HG02981 (cell line): ENCODE measurements at regions not wholly inside any gene's neighbourhood (a gene's known extent, or its start where the extent isn't known, plus 50 kb on each side); places are given as distances from the start of the nearest gene placed in this dataset.
A peak's percentile ranks its signal among the peaks of the same experiment; 100 is the strongest.
"Not testable (repeated sequence)": the region's sequence is repeated elsewhere in the genome, so short reads cannot be mapped to it uniquely, and the experiment has no call there.

Experiments used
- ATAC-seq: cut with Tn5 transposase; IDR thresholded peaks from one replicate; pipeline ENCODE4 v1.9.1; 2021; ENCODE audit warnings: mild to moderate bottlenecking, moderate library complexity; ENCODE audit not compliant: unreplicated experiment

DNA sequence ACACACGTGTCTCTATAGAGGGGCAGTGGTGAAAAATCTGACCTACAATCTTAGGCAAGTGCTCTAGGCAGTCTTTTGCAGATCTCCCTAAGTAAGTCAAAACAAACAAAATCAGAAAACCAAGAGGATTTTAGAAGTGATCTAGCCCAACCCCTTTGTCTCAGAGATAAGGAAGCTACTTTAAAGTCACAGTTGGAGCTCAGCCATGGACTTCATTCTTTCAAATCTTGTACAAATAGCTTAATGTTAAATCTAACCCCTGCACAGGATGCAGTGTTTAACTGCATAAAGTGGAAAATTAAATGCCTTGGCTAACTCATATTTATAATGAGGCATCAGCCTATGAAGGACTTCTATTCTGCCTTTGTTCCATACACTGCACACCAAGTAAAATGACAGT lies 135.1 kb upstream of the RFX3 start:
- ATAC-seq, result no peak

DNA sequence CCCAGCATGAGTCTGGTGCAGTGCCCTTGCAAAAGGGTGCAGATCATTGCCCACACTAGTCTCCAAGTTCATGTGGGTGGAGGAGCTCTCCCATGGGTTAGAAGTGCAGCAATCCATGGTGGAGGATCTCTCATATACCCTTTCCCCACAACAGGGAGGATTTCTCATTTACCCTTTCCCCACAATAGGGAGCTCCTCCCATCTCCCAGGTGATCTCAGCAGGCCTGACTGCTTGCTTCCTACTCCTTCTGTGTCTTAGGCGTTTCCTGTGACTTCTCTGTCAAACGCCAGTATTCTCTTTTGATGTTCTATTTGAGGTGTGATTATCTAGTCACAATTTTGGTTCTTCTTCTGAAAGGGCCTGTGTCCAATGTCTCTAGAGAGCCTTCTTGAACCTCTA lies 133.8 kb upstream of the RFX3 start:
- ATAC-seq, result no peak

DNA sequence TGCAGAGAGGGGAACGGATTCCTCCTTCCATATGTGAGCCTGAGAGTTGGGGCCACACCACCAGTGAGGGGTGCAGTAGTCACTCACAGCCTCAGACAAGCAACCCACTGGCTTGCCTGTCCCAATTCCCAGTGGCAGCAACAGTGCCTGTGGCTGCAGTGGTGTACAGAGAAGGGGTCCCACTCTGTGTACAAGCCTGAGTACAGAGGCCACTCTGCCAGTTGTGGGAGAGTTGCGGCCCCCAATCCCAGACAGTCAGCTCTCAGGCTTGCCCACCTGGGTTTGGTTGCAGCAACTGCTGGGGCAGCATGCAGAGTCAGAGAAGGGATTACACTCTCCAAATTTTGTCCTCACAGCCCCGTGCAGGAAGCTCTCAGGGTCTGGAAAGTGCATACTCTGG lies 133.2 kb upstream of the RFX3 start:
- no peak for ATAC-seq

DNA sequence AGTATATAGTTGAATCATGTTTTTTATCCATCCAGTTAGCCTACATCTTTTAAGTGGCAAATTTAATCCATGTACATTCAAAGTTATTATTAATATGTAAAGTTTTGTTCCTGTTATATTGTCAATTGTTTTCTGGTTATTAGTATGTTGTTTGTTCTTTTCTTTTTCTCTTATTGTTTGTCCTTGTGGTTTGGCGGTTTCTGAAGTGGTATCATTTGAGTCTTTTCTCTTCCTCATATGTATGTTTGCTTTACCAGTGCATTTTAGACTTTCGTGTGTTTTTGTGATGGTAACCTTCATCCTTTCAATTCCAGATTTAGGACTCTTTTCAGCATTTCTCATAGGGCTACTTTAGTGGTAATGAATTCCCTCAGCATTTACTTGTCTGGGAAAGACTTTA lies 130.4 kb upstream of the RFX3 start:
- ATAC-seq, result no peak

DNA sequence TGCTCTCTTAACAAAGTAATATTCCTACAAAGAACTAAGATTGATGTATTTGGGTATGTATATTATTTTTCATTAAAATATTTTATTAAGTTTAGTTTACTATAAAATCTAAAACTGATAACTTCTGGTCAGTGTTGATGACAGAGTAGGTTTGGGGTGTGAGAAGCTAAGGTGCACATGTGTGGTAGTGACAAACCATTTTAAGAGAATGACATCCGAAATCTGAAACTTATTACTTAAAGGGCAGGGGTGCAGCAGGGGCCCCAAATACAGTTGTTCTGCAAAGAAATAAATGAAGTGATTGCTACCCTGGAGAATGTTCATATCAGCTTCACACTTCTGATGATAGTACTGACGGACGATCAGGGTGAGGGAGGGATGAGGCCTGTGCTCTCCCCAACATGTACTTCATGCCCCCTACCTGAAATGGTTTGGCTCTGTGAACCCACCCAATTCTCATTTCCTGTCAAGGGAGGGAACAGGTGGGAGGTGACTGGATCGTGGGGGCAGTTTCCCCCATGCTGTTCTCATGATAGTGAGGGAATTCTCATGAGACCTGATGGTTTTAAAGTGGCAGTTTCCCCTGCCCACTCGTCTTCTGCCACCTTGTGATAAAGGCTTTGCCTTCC lies 125.3 kb upstream of the RFX3 start:
- no peak for ATAC-seq

DNA sequence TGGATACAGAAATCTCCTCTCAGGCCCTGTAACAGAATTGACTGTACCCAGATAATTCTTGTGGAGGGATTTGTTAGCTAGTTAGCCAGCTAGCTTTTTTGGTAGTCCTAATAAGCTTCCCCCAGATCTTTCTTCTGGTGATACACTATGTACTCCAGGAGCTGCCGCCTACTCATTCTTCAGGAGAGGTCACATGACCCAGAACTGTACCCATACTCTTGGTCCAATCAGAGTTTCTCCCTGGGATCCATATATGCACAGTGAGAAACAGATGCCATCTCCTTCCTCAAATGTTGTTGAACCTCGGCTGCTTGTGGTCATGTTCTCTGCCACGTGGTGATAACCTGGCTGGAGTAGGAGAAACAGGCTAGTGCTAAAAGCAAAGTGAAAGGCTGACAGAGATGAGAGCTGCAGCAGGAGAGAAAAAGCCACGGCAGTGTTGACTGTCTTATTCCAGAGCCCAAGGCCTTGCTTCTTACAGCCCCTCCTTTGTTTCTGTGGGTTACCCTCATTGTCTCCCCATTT lies 123.0 kb upstream of the RFX3 start:
- no peak for ATAC-seq

DNA sequence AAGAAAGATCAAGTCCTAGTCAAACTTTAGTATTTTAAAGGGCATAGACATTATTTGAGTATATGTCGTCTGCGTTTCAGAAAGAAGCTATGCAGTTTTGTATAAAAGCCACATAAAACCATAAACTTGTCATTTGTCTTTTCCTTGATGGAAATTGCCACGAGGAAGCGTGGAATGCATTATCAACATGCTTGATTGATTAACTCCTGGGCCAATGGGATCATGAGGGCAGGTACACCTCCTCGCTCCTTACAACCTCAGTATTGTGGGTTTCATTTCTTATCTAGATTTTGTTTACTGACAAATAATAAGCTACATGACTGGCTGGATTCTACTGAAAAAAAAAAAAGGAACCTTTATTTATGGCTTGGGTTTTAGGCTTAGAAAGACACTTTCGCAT lies 122.5 kb upstream of the RFX3 start:
- no peak for ATAC-seq

DNA sequence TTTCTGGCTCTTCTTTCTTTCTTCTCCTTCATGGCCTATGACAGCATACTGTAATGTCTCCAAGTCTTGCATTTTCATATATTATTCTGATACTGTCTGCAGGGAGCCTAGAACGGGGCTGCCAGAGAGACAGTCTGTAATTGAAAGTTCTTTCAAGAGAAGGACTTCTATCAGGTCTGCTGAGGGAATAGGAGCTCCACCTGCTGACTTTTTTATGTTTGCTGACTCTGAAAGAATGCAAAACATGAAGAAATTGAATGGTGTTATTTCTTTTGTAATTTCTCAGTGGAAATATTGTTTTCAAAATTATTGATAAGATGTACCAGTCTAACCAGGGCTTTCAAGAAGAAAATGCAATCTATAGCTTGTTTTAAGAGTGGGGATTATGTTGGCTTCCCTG lies 121.9 kb upstream of the RFX3 start:
- ATAC-seq, result no peak

DNA sequence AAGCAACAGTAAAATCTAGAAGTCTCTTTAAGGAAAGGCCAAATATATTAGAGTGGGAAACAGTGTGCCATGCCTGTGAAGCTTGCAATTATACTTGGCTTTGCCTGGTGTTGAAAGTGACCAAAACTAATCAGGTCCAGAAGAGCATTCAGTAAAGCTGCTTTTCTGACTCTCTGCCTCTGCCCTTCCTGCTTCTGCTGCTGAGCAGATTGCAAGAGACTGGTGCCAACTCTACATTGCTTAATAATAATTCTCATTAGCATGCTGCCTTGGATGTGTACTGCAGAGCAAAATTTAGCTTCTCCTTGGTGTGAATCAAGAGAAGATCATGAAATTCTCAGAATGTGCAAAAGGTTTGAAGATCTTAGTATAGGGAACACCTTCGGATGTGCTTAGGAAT lies 120.4 kb upstream of the RFX3 start:
- no peak for ATAC-seq

DNA sequence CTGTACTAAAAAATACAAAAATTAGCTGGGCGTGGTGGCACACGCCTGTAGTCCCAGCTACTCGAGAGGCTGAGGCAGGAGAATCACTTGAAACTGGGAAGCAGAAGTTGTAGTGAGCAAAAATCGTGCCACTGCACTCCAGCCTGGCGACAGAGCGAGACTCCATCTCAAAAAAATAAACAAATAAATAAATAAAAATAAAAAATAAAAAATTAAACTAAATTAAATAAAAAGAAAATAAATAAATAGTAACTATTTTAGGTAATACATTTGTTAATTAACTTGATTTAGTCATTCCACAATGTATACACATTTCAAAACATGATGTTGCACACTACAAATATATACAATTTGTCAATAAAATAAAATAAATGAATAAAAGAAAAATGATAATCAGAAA lies 116.3 kb upstream of the RFX3 start:
- ATAC-seq, result not testable (repeated sequence)

DNA sequence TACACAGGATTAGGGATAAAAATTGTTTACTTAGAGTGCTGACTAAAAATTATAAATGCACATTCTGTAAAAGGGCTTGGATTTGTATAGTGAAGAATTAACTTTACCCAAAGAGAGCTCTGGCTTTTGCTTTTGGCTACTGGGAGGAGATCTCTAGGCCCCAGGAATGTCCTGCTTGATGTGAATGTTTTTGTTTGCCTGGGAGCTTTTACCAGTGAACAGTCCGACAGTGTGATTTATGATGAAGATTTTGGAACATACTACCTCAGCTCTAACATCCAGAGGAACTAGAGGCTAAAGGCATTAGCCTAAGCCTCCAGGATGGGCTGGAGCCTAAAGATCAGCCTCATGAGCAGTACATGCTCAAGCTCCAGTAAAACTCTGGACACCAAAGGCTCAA lies 103.7 kb upstream of the RFX3 start:
- ATAC-seq, result no peak

DNA sequence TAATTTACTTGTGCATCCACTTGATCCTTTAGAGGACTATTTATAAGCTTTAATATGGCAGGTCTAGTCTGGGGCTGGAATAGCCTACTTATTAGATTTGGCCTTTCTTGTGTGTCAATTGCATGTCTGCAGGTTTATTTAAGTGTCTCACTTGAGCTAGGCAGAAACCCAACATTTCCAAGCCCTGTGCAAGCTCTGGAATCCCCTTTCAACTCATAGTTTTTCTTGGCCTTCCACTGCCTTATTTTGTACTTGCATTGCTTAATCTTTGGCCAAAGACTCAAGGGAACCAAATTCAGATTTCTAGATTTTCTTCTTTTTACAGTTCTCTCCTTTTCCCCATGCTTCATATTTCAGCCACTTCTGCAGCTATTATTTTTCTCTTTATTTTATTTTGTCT lies 102.4 kb upstream of the RFX3 start:
- no peak for ATAC-seq

DNA sequence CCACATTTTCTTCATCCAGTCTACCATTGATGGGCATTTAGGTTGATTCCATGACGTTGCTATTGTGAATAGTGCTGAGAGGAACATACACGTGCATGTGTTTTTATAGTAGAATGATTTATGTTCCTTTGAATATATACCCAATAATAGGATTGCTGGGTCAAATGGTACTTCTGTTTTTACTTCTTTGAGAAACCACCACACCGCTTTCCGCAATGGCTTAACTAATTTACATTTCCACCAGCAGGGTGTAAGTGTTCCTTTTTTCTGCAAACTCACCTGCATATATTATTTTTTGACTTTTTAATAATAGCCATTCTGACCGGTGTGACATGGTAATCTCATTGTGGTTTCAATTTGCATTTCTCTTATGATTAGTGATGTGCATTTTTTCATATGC lies 82.2 kb upstream of the RFX3 start:
- peak; percentile 71 for ATAC-seq

DNA sequence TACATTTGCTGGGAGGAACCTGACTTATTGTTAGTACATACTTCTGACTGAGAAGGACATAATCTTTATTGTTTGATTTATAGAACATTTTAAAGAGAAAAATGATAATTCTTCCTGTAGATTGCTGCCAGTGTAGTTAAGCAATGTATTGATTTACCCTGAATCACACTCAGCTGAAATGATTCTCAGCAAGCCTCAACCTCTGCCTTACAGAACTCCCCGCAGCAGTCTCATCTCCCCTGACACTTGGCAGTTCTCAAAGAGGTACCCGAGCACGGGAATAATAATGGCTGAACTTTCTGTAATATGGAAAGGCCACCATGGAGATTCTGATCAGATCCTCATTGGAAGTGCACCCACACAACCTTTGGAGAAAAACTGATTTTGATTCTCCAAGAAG lies 74.9 kb upstream of the RFX3 start:
- no peak for ATAC-seq

DNA sequence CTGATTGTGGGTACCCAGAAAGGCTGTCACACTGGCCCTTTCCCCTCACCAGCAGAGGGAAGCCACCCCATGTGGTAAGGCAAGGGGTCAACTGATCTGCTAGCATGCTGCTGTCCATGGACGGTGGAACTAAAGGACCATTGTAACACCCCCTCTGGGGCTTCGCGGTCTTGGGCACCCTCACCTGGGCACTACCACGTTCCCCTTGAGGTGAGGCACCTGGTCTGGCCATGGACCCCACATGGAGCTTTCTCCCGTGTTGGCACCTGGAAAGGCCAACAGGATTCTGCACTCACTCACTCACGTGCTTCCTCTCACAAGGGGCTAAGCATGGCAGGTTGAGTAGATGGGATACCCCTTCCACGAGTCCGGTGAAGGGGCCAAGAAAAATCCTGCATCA lies 72.0 kb upstream of the RFX3 start:
- no peak for ATAC-seq

DNA sequence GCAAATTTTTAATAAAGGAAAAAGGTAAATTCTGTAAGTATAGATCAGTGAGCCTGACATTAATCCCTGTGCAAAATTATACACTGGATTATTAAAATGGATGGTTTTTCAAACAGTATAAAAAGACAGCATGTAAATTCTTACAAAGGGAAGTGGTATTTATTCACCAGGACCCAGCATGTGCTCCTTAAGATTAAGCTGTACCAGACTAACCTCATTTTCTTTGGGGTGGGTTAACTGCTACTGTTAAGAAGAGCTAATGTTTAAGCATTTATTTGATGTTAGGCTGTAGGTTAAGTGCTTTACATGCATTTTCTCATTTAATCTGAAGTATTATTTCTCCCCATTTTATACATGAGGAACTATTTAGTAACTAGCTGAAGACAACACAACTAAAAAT lies 60.3 kb upstream of the RFX3 start:
- ATAC-seq, result no peak

DNA sequence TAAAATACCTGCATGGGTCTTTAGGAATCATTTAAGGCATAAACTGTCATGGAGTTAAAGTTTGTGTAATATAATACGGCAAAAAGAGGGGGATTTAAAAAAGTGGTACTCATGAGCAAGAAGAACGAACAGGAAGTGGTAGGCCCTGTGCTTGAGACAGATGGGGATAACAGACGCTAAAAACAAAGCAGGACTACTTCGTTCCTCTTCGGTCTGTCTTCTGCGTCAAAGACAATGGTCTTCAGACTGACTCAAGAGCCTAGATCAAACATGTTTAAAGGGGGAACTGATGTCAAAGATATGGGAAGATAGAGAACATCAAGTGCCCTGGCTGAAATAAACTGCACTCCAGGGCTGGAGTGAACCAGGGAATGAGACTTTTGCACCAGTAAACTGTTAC lies 59.8 kb upstream of the RFX3 start:
- no peak for ATAC-seq

DNA sequence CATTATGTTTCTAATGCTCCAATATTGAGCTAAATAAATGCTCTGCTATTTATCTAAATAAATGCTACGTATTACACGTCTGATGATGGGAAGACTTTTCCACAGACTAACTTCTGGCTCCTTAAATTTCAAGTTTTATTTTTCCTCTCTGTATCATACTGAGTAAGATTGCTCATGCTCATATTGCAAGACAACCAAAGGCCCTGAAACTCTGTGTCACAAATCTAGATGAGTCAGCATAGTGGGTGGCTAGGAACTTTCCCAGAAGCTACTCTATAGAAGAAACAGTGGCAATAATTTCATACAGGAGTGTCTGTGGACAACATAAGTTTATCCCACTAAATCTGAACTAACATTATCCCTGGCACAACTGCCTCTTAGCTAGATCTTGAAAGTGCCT lies 53.0 kb upstream of the RFX3 start:
- no peak for ATAC-seq

DNA sequence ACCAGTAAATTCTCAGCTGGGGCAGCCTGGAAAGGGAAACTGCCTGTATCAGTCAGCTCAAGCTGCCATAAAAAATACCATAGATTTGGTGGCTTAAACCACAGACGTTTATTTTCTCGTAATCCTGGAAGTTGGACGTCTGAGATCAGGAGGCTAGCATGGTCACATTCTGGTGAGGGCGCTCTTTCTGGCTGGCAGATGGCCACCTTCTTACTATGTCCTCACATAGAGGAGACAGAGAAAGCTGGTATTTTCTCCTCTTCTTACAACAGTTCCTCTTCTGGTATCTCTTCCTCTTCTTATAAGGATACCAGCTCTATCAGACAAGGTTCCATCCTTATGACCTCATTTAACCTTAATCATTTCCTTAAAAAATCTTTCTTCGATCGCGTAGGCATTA lies 50.5 kb upstream of the RFX3 start:
- ATAC-seq, result no peak

DNA sequence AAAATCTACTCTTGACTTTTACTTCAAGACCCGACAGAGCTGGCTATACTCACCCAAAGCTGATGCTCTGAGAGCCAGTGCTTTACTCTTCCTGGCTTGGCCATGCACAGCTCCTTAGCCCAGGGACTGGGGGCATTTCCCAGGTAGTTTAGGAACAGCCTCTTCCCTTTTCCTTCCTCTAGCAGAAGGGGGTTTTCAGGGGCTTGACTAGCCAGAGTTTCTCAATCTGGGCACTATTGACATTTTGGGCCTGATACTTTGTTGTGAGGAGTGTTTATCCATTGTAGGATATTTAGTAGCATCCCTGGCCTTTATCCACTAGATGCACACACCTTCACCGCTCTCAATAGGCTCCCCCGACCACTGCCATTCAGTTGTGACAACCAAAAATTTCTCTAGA lies 50.0 kb upstream of the RFX3 start:
- no peak for ATAC-seq
